SK-N-SH (cell line): ENCODE measurements at regions not wholly inside any gene's neighbourhood (a gene's known extent, or its start where the extent isn't known, plus 50 kb on each side); places are given as distances from the start of the nearest gene placed in this dataset.

Source experiments
- EP300 ChIP-seq, 2 experiments: IDR thresholded peaks; 2 replicates each; pipeline versions ENCODE4 v1.4.0 to v1.6.1; 2012; ENCODE audit warnings: borderline replicate concordance in 1 of 2, low read depth in 1 of 2, low read length in 1 of 2
- GABPA ChIP-seq: IDR thresholded peaks from 2 replicates; pipeline ENCODE4 v1.4.0; 2012; ENCODE audit warnings: low read depth, mild to moderate bottlenecking
- JUND ChIP-seq: IDR thresholded peaks from 2 replicates; pipeline ENCODE4 v1.4.0; 2012
- MAX ChIP-seq: IDR thresholded peaks from 2 replicates; pipeline ENCODE4 v1.4.0; 2012; ENCODE audit warnings: low read depth
- NFIC ChIP-seq: IDR thresholded peaks from 2 replicates; pipeline ENCODE4 v1.4.0; 2012; ENCODE audit warnings: borderline replicate concordance
- NRF1 ChIP-seq: IDR thresholded peaks from 2 replicates; pipeline ENCODE4 v1.6.1; 2012; ENCODE audit warnings: low read depth, mild to moderate bottlenecking, low read length
- PBX3 ChIP-seq: IDR thresholded peaks from 2 replicates; pipeline ENCODE4; 2012
- POLR2AphosphoS5 ChIP-seq: IDR thresholded peaks from 2 replicates; pipeline ENCODE4 v1.6.1; 2012; ENCODE audit warnings: low read depth, low read length
- RAD21 ChIP-seq: IDR thresholded peaks from 2 replicates; pipeline ENCODE4 v1.6.1; 2012; ENCODE audit warnings: mild to moderate bottlenecking, low read length
- YY1 ChIP-seq: IDR thresholded peaks from 2 replicates; pipeline ENCODE4 v1.4.0; 2012; ENCODE audit warnings: low read depth, mild to moderate bottlenecking
- ZBTB33 ChIP-seq: IDR thresholded peaks from 2 replicates; pipeline ENCODE4 v1.4.0; 2012; ENCODE audit warnings: low read depth, borderline replicate concordance
- TF ChIP-seq, protein P1 (sequence below): fragments of 200-600 bp; sonication (generic); IDR thresholded peaks from 2 replicates; pipeline ENCODE4 v1.6.1; 2017; ENCODE audit warnings: antibody characterized with exemption, mild to moderate bottlenecking, moderate library complexity
- TF ChIP-seq, protein P2 (sequence below): IDR thresholded peaks from 2 replicates; pipeline ENCODE4 v1.6.1; 2012; ENCODE audit warnings: mild to moderate bottlenecking, low read depth, low read length, moderate library complexity
- TF ChIP-seq, protein P3 (sequence below): fragments of 150-350 bp; IDR thresholded peaks from 2 replicates; pipeline ENCODE4 v1.6.1; 2017; ENCODE audit warnings: antibody characterized with exemption, low read length, low read depth, borderline replicate concordance

GRCh38 chr9:79008916-79009315, 562.8 kb upstream of the TLE4 start:
- TF ChIP-seq, protein P1, sequence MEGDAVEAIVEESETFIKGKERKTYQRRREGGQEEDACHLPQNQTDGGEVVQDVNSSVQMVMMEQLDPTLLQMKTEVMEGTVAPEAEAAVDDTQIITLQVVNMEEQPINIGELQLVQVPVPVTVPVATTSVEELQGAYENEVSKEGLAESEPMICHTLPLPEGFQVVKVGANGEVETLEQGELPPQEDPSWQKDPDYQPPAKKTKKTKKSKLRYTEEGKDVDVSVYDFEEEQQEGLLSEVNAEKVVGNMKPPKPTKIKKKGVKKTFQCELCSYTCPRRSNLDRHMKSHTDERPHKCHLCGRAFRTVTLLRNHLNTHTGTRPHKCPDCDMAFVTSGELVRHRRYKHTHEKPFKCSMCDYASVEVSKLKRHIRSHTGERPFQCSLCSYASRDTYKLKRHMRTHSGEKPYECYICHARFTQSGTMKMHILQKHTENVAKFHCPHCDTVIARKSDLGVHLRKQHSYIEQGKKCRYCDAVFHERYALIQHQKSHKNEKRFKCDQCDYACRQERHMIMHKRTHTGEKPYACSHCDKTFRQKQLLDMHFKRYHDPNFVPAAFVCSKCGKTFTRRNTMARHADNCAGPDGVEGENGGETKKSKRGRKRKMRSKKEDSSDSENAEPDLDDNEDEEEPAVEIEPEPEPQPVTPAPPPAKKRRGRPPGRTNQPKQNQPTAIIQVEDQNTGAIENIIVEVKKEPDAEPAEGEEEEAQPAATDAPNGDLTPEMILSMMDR, result no peak
- TF ChIP-seq POLR2AphosphoS5, result no peak
- no peak for TF ChIP-seq RAD21
- TF ChIP-seq GABPA, result no peak
- TF ChIP-seq, protein P2, sequence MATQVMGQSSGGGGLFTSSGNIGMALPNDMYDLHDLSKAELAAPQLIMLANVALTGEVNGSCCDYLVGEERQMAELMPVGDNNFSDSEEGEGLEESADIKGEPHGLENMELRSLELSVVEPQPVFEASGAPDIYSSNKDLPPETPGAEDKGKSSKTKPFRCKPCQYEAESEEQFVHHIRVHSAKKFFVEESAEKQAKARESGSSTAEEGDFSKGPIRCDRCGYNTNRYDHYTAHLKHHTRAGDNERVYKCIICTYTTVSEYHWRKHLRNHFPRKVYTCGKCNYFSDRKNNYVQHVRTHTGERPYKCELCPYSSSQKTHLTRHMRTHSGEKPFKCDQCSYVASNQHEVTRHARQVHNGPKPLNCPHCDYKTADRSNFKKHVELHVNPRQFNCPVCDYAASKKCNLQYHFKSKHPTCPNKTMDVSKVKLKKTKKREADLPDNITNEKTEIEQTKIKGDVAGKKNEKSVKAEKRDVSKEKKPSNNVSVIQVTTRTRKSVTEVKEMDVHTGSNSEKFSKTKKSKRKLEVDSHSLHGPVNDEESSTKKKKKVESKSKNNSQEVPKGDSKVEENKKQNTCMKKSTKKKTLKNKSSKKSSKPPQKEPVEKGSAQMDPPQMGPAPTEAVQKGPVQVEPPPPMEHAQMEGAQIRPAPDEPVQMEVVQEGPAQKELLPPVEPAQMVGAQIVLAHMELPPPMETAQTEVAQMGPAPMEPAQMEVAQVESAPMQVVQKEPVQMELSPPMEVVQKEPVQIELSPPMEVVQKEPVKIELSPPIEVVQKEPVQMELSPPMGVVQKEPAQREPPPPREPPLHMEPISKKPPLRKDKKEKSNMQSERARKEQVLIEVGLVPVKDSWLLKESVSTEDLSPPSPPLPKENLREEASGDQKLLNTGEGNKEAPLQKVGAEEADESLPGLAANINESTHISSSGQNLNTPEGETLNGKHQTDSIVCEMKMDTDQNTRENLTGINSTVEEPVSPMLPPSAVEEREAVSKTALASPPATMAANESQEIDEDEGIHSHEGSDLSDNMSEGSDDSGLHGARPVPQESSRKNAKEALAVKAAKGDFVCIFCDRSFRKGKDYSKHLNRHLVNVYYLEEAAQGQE, result no peak
- TF ChIP-seq NFIC, result no peak
- TF ChIP-seq YY1, result no peak
- no peak for TF ChIP-seq NRF1
- no peak for TF ChIP-seq ZBTB33
- TF ChIP-seq MAX, result no peak
- no peak for TF ChIP-seq EP300 (IDR thresholded peaks at IDR 0.05; ENCODE audit: borderline replicate concordance in 1 of 2, low read depth in 1 of 2, low read length in 1 of 2)
- TF ChIP-seq, protein P3, sequence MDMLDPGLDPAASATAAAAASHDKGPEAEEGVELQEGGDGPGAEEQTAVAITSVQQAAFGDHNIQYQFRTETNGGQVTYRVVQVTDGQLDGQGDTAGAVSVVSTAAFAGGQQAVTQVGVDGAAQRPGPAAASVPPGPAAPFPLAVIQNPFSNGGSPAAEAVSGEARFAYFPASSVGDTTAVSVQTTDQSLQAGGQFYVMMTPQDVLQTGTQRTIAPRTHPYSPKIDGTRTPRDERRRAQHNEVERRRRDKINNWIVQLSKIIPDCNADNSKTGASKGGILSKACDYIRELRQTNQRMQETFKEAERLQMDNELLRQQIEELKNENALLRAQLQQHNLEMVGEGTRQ, result no peak
- TF ChIP-seq PBX3, result no peak
- TF ChIP-seq JUND, result no peak
